NT2/D1 (cell line): ENCODE measurements at regions not wholly inside any gene's neighbourhood (a gene's known extent, or its start where the extent isn't known, plus 50 kb on each side); places are given as distances from the start of the nearest gene placed in this dataset.

ENCODE experiments used
- SUZ12 ChIP-seq: IDR thresholded peaks from 2 replicates; pipeline ENCODE4 v1.6.1; 2011; ENCODE audit not compliant: insufficient read length, insufficient read depth; ENCODE audit errors: extremely low read depth
- ZNF274 ChIP-seq: IDR thresholded peaks from 2 replicates; pipeline ENCODE4 v1.6.1; 2011; ENCODE audit warnings: mild to moderate bottlenecking, low read depth, low read length

DNA sequence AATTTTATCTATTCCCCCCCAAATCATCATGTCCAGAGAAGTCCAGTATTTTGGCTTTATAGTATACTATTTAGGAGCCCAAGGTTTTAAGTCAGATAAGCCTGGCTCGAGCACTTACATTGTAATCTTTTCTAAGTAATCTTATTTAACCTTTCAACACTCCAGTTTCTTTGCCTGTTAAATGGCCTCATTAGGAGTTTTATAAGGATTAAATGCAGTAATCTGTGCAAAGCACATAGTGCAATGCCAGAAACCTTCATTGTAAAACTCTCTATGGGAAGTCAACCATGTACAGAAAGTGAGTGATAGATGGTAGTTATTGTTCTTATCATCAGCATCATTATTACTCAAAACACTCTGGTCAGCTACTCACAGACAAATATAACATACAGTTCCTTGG, 1330.4 kb downstream of the SLC16A7 start:
- TF ChIP-seq ZNF274 (no peak), SUZ12 (no peak)
